Transverse colon (tissue), 4 donors: ENCODE measurements at regions not wholly inside any gene's neighbourhood (a gene's known extent, or its start where the extent isn't known, plus 50 kb on each side); places are given as distances from the start of the nearest gene placed in this dataset.

Experiments
- DNase-seq: peaks from one replicate; pipeline ENCODE4 v3.0.0-alpha.2; 2019
- H3K27ac ChIP-seq, 4 donors: fragments of 200-600 bp; sonication (generic); 2 replicates each; pipeline ENCODE4 v1.5.1; 2016 to 2018; ENCODE audit warnings: inconsistent platforms in 4 of 4
- H3K27me3 ChIP-seq: fragments of 200-600 bp; sonication (generic); 2 replicates; pipeline ENCODE4 v1.5.1; 2017; ENCODE audit warnings: inconsistent platforms
- H3K36me3 ChIP-seq, 4 donors: fragments of 200-600 bp; sonication (generic); 2 replicates each; pipeline ENCODE4 v1.5.1; 2017 to 2019; ENCODE audit warnings: inconsistent platforms in 4 of 4
- H3K4me1 ChIP-seq, 4 donors: fragments of 200-600 bp; sonication (generic); 2 replicates each; pipeline ENCODE4 v1.5.1; 2017 to 2020; ENCODE audit warnings: inconsistent platforms in 4 of 4
- H3K4me3 ChIP-seq, 4 donors: fragments of 200-600 bp; sonication (generic); 1 replicate in 1 of 4; 2 replicates in 3 of 4; pipeline versions ENCODE4 v1.5.1 to v1.6.1; 2017 to 2019; ENCODE audit warnings: inconsistent platforms in 4 of 4
- H3K9me3 ChIP-seq, 2 donors: fragments of 200-600 bp; sonication (generic); 2 replicates each; pipeline ENCODE4 v1.5.1; 2017 to 2019; ENCODE audit warnings: inconsistent platforms in 2 of 2
- EP300 ChIP-seq: sonication (generic); formaldehyde crosslinking; IDR thresholded peaks from one replicate; pipeline ENCODE4 v1.6.1; 2017; ENCODE audit warnings: antibody characterized with exemption, low read depth
- POLR2A ChIP-seq: fragments of 450-650 bp; IDR thresholded peaks from one replicate; pipeline ENCODE4 v1.6.1; 2016; ENCODE audit warnings: antibody characterized with exemption, mild to moderate bottlenecking, moderate library complexity
- POLR2AphosphoS5 ChIP-seq, 3 donors: sonication (generic); formaldehyde crosslinking; IDR thresholded peaks; one replicate each; pipeline ENCODE4 v1.6.1; 2016; ENCODE audit warnings: antibody characterized with exemption in 3 of 3
- WGBS, 2 donors: methylation state at CpG; one replicate each; pipeline ENCODE4 v1.1.5; 2018; ENCODE audit warnings: low coverage in 1 of 2; 5-methylcytosine and 5-hydroxymethylcytosine counted together
- in situ Hi-C, 4 donors: fragments of 200-750 bp; cut with MboI; loops; one replicate each; pipeline versions ENCODE4 v1.15.0 to v1.15.1; 2017; ENCODE audit warnings: low sequenced_read_pairs in 3 of 4, low pct_ligation_motif_present in 1 of 4, low pct_unique_long_range_greater_than_20kb in 1 of 4
- intact Hi-C: fragments of 100-400 bp; cut with DNase I; formaldehyde crosslinking; loops from one replicate; pipeline ENCODE4 v1.15.1; 2023; ENCODE audit warnings: low total_unique reads
- TF ChIP-seq, protein P1 (sequence below), 5 experiments: fragments of 200-600 bp in 3 of 5; fragments of 450-650 bp in 2 of 5; sonication (generic) in 3 of 5; IDR thresholded peaks; 1 replicate in 2 of 5; 2 replicates in 3 of 5; pipeline ENCODE4 v1.5.1; 2016 to 2017; ENCODE audit warnings: antibody characterized with exemption in 5 of 5, inconsistent platforms in 3 of 5, mild to moderate bottlenecking in 2 of 5, moderate library complexity in 1 of 5

DNA sequence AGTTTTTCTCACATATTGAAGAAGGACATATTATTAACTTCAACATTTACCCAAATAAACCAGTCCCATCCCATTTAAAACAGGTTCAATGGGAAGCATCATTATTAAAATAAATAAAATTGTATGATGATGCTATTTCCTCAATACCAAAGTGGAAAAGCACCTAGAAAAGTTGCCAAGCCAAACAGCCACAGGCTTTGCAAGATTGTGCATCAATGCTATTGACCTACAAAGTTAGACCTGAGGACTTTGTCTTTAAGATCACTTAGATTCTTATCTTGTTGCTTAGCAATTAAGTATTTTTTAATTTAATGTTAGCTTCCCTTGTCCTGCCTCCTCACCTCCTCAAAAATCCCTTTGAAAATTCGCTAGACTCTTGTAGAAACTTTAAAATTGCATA is 132.1 kb downstream of the SAMD5 start:
- Histone ChIP-seq H3K27ac (no peak overlapping the region), H3K27me3 (no peaks in the 10 kb centered on the region), H3K4me1 (no peaks in the 10 kb centered on the region), H3K36me3 (no peaks in the 10 kb centered on the region), H3K9me3 (no peaks in the 10 kb centered on the region), H3K4me3 (no peak overlapping the region)
- TF ChIP-seq, protein P1, sequence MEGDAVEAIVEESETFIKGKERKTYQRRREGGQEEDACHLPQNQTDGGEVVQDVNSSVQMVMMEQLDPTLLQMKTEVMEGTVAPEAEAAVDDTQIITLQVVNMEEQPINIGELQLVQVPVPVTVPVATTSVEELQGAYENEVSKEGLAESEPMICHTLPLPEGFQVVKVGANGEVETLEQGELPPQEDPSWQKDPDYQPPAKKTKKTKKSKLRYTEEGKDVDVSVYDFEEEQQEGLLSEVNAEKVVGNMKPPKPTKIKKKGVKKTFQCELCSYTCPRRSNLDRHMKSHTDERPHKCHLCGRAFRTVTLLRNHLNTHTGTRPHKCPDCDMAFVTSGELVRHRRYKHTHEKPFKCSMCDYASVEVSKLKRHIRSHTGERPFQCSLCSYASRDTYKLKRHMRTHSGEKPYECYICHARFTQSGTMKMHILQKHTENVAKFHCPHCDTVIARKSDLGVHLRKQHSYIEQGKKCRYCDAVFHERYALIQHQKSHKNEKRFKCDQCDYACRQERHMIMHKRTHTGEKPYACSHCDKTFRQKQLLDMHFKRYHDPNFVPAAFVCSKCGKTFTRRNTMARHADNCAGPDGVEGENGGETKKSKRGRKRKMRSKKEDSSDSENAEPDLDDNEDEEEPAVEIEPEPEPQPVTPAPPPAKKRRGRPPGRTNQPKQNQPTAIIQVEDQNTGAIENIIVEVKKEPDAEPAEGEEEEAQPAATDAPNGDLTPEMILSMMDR (IDR thresholded peaks at IDR 0.05), result no peak
- TF ChIP-seq POLR2A (no peak), EP300 (no peak), POLR2AphosphoS5 (IDR thresholded peaks at IDR 0.05) (no peak)
- 57 to 80% methylated on average over 1 of the region's 1 CpG for WGBS, 2 donors
- intact Hi-C loops, result no loop called here
- in situ Hi-C loops, result no loop called here
- DNase-seq, result no peak

DNA sequence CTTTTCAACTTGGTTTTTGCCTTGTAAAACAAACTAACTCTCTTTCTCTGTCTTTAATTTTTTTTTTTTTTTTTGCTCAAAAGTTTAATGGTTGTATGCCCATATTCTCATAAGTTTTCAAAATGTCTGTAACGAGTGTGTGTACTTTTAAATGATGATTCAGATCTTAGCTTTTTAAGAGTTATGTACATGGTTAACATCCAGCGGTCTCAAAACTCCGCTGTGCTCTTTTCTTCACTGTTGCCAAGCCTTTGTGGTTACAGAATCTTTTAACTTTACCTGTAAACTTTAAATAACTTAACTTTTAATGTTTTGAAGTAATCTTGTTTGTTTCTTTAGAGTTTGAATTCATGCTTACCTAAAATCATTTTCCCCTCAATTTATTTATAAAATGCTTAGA is 133.0 kb downstream of the SAMD5 start:
- Histone ChIP-seq H3K36me3 (no peaks in the 10 kb centered on the region), H3K27ac (no peak overlapping the region), H3K27me3 (no peaks in the 10 kb centered on the region), H3K4me3 (no peak overlapping the region), H3K4me1 (no peaks in the 10 kb centered on the region), H3K9me3 (no peaks in the 10 kb centered on the region)
- no peak for DNase-seq
- 75 to 90% methylated on average over 3 of the region's 3 CpGs for WGBS, 2 donors
- in situ Hi-C loops (no loop called here), intact Hi-C loops (no loop called here)
- TF ChIP-seq POLR2AphosphoS5 (IDR thresholded peaks at IDR 0.05) (no peak), EP300 (no peak), POLR2A (no peak)
- TF ChIP-seq, protein P1 (IDR thresholded peaks at IDR 0.05), result no peak

DNA sequence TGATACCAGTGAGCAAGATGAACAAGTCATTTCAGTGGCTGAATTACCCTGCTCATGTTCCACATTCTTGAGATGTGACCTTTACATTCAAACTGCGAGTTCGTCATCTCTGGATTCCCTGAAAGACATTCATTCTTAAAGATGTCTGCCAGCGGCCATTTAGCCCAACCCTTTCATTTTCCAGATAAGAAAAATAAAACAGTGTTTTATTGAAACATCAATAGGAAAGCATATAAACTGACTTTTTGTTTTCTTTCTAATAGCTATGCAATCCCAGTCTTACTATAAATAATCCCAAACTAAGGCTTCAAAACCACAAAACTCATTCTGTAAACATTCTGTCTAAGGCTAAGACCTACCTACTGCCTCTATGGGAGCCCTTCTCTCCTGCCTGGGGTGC is 134.0 kb downstream of the SAMD5 start:
- H3K27me3 ChIP-seq, result no peaks in the 10 kb centered on the region
- peak; percentile 11 for DNase-seq
- H3K4me1 ChIP-seq, result no peaks in the 10 kb centered on the region
- intact Hi-C loops, result no loop called here
- WGBS, 2 donors, result 44 to 60% methylated on average over 3 of the region's 3 CpGs
- in situ Hi-C loops, result no loop called here
- H3K4me3 ChIP-seq, result no peak overlapping the region
- H3K27ac ChIP-seq, result no peak overlapping the region
- H3K36me3 ChIP-seq, result no peaks in the 10 kb centered on the region
- H3K9me3 ChIP-seq, result no peaks in the 10 kb centered on the region
- TF ChIP-seq EP300 (no peak), POLR2A (no peak), POLR2AphosphoS5 (IDR thresholded peaks at IDR 0.05) (no peak)
- TF ChIP-seq, protein P1 (IDR thresholded peaks at IDR 0.05), result no peak

DNA sequence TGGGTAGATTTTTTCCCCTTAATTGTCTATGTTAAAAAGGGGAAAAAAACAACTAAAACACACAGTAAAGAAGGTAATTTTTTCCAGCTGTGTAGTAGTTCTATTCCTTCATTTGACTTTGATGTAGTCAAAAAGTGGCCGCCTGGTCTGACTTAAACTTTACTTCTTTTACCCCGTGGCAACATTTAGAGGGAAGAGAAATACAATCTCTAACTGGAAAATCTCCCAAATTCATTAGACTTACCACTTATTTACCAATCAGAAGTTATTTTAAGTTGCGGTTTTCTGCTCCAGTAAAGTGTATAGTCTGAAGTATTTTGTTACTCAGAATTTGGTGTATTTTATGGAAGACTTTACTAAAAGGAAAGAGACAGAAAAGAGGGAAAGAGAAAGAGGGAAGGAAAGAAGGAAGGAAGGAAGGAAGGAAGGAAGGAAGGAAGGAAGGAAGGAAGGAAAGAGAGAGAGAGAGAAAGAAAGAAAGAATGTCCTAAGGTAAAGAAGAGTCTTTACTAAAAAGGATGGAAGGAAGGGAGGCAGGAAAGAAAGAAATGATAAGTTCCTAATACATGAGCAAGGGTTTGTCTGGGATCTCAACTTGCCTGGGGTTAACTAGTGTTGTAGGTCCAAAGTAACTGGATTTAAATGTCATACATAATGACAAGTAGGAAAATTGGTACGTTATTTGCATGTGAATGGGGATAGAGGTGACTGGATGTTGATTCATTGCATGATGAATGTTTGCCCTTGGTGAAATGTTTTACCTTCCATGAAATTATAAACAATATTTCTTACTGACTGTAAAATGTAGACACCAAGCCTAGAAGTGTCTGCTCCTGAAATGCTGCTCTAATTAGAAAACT is 135.1 kb downstream of the SAMD5 start:
- H3K9me3 ChIP-seq, result no peaks in the 10 kb centered on the region
- no peak for DNase-seq
- H3K36me3 ChIP-seq, result no peaks in the 10 kb centered on the region
- intact Hi-C loops, result no loop called here
- TF ChIP-seq POLR2AphosphoS5 (IDR thresholded peaks at IDR 0.05) (no peak), POLR2A (no peak), EP300 (no peak)
- TF ChIP-seq, protein P1 (IDR thresholded peaks at IDR 0.05), result no peak
- no peak overlapping the region for H3K27ac ChIP-seq
- H3K4me1 ChIP-seq, result no peaks in the 10 kb centered on the region
- WGBS, 2 donors, result 73 to 82% methylated on average over 4 of the region's 4 CpGs
- in situ Hi-C loops, result no loop called here
- H3K27me3 ChIP-seq, result no peaks in the 10 kb centered on the region
- no peak overlapping the region for H3K4me3 ChIP-seq
